MM.1S (cell line): ENCODE measurements at regions not wholly inside any gene's neighbourhood (a gene's known extent, or its start where the extent isn't known, plus 50 kb on each side); places are given as distances from the start of the nearest gene placed in this dataset.
A peak's percentile ranks its signal among the peaks of the same experiment; 100 is the strongest.

Experiments used
- DNase-seq: peaks from one replicate; pipeline ENCODE4 v3.0.0-alpha.2; 2015
- H2AFZ ChIP-seq: fragments of 300-600 bp; sonication (generic); 2 replicates; pipeline ENCODE4 v1.6.0; 2016; ENCODE audit warnings: antibody characterized with exemption, low read length
- H3F3A ChIP-seq: fragments of 300-600 bp; sonication (generic); 2 replicates; pipeline ENCODE4 v1.6.1; 2016; ENCODE audit warnings: mild to moderate bottlenecking, antibody characterized with exemption, low read length, moderate library complexity, mixed read lengths; ENCODE audit not compliant: insufficient read depth
- H3K27ac ChIP-seq: fragments of 300-600 bp; sonication (generic); 2 replicates; pipeline ENCODE4 v1.5.1; 2016; ENCODE audit warnings: mild to moderate bottlenecking, low read length
- H3K27me3 ChIP-seq: fragments of 300-600 bp; sonication (generic); replicated peaks from 2 replicates; pipeline ENCODE4 v1.6.0; 2016; ENCODE audit warnings: low read length; ENCODE audit not compliant: insufficient read depth
- H3K36me3 ChIP-seq: fragments of 300-600 bp; sonication (generic); replicated peaks from 2 replicates; pipeline ENCODE4 v1.6.1; 2016; ENCODE audit warnings: mild to moderate bottlenecking, low read length, mixed read lengths; ENCODE audit not compliant: insufficient read depth
- H3K4me1 ChIP-seq: fragments of 300-600 bp; sonication (generic); 2 replicates; pipeline ENCODE4 v1.6.1; 2016; ENCODE audit warnings: low read length, mixed read lengths
- H3K4me2 ChIP-seq: fragments of 300-600 bp; sonication (generic); 2 replicates; pipeline ENCODE4 v1.6.0; 2016; ENCODE audit warnings: low read depth, low read length
- H3K4me3 ChIP-seq: fragments of 300-600 bp; sonication (generic); 2 replicates; pipeline ENCODE4 v1.5.1; 2016; ENCODE audit warnings: low read length, mixed read lengths
- H3K79me2 ChIP-seq: fragments of 300-600 bp; sonication (generic); 2 replicates; pipeline ENCODE4 v1.6.1; 2016; ENCODE audit warnings: mixed run types, low read length, mixed read lengths
- H3K9ac ChIP-seq: fragments of 300-600 bp; sonication (generic); 2 replicates; pipeline ENCODE4 v1.6.1; 2016; ENCODE audit warnings: low read length, mixed read lengths
- H3K9me2 ChIP-seq: fragments of 300-600 bp; sonication (generic); replicated peaks from 2 replicates; pipeline ENCODE4 v1.6.1; 2016; ENCODE audit warnings: mild to moderate bottlenecking, low read length, mixed read lengths; ENCODE audit not compliant: insufficient read depth
- H3K9me3 ChIP-seq: fragments of 300-600 bp; sonication (generic); replicated peaks from 2 replicates; pipeline ENCODE4 v1.6.1; 2016; ENCODE audit warnings: mild to moderate bottlenecking, low read length, mixed read lengths; ENCODE audit not compliant: insufficient read depth
- H4K20me1 ChIP-seq: fragments of 300-600 bp; sonication (generic); 2 replicates; pipeline ENCODE4 v1.6.1; 2016; ENCODE audit warnings: mild to moderate bottlenecking, low read length, moderate library complexity, mixed read lengths; ENCODE audit not compliant: insufficient read depth
- CTCF ChIP-seq: fragments of 300-600 bp; sonication (generic); IDR thresholded peaks from 2 replicates; pipeline ENCODE4 v1.5.1; 2016; ENCODE audit warnings: antibody characterized with exemption, low read length, mixed read lengths
- EZH2 ChIP-seq: fragments of 300-600 bp; sonication (generic); optimal IDR thresholded peaks from 2 replicates; pipeline ENCODE3; 2017; ENCODE audit warnings: low read depth, mild to moderate bottlenecking, antibody characterized with exemption, low read length, mixed read lengths
- EZH2phosphoT487 ChIP-seq: fragments of 300-600 bp; sonication (generic); IDR thresholded peaks from 2 replicates; pipeline ENCODE4 v1.6.1; 2018; ENCODE audit warnings: antibody characterized with exemption, low read length

GRCh38 chr4:27084685-27085361, 224.2 kb downstream of the STIM2 start:
- Histone ChIP-seq H4K20me1 (no peaks in the 10 kb centered on the region), H3K27ac (no peak overlapping the region), H3K9me2 (no peaks in the 10 kb centered on the region), H3K4me1 (no peaks in the 10 kb centered on the region), H3K9ac (no peak overlapping the region; the same call in 1 of the 2 replicates), H3K36me3 (no peaks in the 10 kb centered on the region), H3F3A (no peaks in the 10 kb centered on the region), H3K79me2 (no peaks in the 10 kb centered on the region), H3K9me3 (no peaks in the 10 kb centered on the region), H3K4me2 (peak overlapping the region; percentile 66), H3K4me3 (peak overlapping the region; percentile 51), H3K27me3 (no peaks in the 10 kb centered on the region), H2AFZ (peak overlapping the region; percentile 37; the same call in 1 of the 2 replicates)
- no peak for TF ChIP-seq EZH2phosphoT487
- TF ChIP-seq CTCF = peak; percentile 29; the same call in 1 of the 2 replicates
- no peak for TF ChIP-seq EZH2
- peak; percentile 11 for DNase-seq

- Histone ChIP-seq H4K20me1 (no peaks in the 10 kb centered on the region), H3K79me2 (no peaks in the 10 kb centered on the region), H3K4me2 (peak overlapping the region; percentile 66), H3K27me3 (no peaks in the 10 kb centered on the region), H3K27ac (no peak overlapping the region), H3K36me3 (no peaks in the 10 kb centered on the region), H3K9me3 (no peaks in the 10 kb centered on the region), H3K4me1 (no peaks in the 10 kb centered on the region), H3K4me3 (peak overlapping the region; percentile 51), H3K9me2 (no peaks in the 10 kb centered on the region), H3K9ac (no peak overlapping the region), H2AFZ (peak overlapping the region; percentile 37; the same call in 1 of the 2 replicates), H3F3A (no peaks in the 10 kb centered on the region)
- TF ChIP-seq CTCF (no peak), EZH2 (no peak), EZH2phosphoT487 (no peak)
- DNase-seq = no peak
These were observed 224.8 kb downstream of the STIM2 start for GRCh38 chr4:27085396-27085795.

- H3K9ac ChIP-seq = no peak overlapping the region
- no peak overlapping the region for H3K27ac ChIP-seq
- no peak for TF ChIP-seq EZH2
- no peak for TF ChIP-seq EZH2phosphoT487
- no peak for TF ChIP-seq CTCF
These were observed 226.8 kb downstream of the STIM2 start for GRCh38 chr4:27087306-27088045.

More at GRCh38 chr4:27087306-27088045, 226.8 kb downstream of the STIM2 start:
- no peaks in the 10 kb centered on the region for H3K36me3 ChIP-seq
- H4K20me1 ChIP-seq = no peaks in the 10 kb centered on the region
- H3K4me1 ChIP-seq = no peaks in the 10 kb centered on the region
- no peaks in the 10 kb centered on the region for H3K9me3 ChIP-seq
- no peaks in the 10 kb centered on the region for H3K79me2 ChIP-seq
- H3K9me2 ChIP-seq = no peaks in the 10 kb centered on the region
- DNase-seq = no peak
- no peaks in the 10 kb centered on the region for H3F3A ChIP-seq
- no peak overlapping the region for H3K4me2 ChIP-seq
- H3K4me3 ChIP-seq = no peak overlapping the region
- H3K27me3 ChIP-seq = no peaks in the 10 kb centered on the region
- H2AFZ ChIP-seq = no peak overlapping the region
